ENCODE measurements at regions not wholly inside any gene's neighbourhood (a gene's known extent, or its start where the extent isn't known, plus 50 kb on each side); places are given as distances from the start of the nearest gene placed in this dataset.

GRCh38 chr5:22988937-22989336 lies 135.8 kb upstream of the CDH12 start:
- TF ChIP-seq, protein P1, sequence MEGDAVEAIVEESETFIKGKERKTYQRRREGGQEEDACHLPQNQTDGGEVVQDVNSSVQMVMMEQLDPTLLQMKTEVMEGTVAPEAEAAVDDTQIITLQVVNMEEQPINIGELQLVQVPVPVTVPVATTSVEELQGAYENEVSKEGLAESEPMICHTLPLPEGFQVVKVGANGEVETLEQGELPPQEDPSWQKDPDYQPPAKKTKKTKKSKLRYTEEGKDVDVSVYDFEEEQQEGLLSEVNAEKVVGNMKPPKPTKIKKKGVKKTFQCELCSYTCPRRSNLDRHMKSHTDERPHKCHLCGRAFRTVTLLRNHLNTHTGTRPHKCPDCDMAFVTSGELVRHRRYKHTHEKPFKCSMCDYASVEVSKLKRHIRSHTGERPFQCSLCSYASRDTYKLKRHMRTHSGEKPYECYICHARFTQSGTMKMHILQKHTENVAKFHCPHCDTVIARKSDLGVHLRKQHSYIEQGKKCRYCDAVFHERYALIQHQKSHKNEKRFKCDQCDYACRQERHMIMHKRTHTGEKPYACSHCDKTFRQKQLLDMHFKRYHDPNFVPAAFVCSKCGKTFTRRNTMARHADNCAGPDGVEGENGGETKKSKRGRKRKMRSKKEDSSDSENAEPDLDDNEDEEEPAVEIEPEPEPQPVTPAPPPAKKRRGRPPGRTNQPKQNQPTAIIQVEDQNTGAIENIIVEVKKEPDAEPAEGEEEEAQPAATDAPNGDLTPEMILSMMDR (conservative IDR thresholded peaks at IDR 0.05; ENCODE audit: control insufficient read depth, insufficient read depth, low read depth, low read length), result no peak
- H3K4me3 ChIP-seq (ENCODE audit: control insufficient read depth, low read depth, low read length), result no peak overlapping the region
- DNase-seq (ENCODE audit: low read depth), result no peak

DNA sequence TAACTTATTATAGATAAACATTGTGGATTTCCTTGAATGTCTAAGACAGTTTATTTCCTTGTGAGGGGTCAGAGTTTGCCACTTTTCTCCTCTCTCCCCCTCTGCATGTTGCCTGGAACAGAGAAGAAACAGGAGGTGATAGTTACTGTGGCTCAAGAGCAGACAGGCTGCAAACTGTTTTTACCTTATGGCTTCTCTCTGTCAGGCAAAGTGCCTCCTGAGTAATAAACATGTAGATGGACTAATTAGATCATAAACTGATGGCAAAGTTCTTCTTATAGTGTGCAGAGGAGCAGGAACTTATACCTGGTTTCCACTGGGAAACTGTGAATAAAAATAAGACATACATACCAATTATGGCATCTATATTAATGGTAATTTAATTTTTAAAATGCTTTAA lies 133.1 kb upstream of the CDH12 start:
- TF ChIP-seq, protein P1 (conservative IDR thresholded peaks at IDR 0.05; ENCODE audit: control insufficient read depth, insufficient read depth, low read depth, low read length), result no peak
- no peak for DNase-seq (ENCODE audit: low read depth)
- H3K4me3 ChIP-seq (ENCODE audit: control insufficient read depth, low read depth, low read length), result no peak overlapping the region

GRCh38 chr5:22985446-22985845 lies 132.3 kb upstream of the CDH12 start:
- TF ChIP-seq, protein P1 (conservative IDR thresholded peaks at IDR 0.05; ENCODE audit: control insufficient read depth, insufficient read depth, low read depth, low read length), result no peak
- DNase-seq (ENCODE audit: low read depth), result no peak

DNA sequence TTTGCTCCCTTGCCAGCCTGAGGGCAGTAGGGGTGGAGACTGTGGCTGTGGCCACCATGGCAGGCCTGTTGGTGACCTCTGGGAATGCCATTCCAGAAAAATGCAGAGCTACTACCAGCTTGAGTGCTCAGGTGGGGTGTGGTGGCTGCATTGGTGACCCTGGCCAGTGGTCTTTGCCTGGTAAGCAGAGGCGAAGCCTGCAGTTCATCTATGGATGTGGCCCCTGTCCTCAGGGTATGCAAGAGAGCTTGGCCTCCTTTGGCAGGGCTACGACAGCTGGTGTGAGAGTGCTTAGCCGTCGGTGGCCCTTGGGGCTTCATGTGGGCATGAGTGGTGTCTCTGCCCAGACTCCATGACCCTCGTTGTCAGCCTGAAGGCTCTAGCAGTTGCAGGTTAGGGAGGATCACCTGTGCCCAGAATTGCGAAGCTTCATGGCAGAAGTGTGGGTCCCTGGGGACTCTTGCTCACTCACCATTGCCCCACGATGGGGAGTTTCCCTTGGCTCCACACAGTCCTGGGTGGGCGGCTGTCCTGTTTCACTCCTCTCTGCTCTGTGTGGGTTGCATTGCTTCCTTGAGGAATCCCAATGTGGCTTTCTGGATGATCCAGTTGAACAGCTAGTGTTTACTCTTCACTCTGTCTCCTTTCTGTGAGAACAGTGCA lies 117.9 kb upstream of the CDH12 start:
- TF ChIP-seq, protein P1 (conservative IDR thresholded peaks at IDR 0.05; ENCODE audit: control insufficient read depth, insufficient read depth, low read depth, low read length), result no peak
- DNase-seq (ENCODE audit: low read depth), result no peak
- no peak overlapping the region for H3K4me3 ChIP-seq (ENCODE audit: control insufficient read depth, low read depth, low read length)

More at GRCh38 chr5:22985446-22985845, 132.3 kb upstream of the CDH12 start:
- no peak overlapping the region for H3K4me3 ChIP-seq (ENCODE audit: control insufficient read depth, low read depth, low read length)

DNA sequence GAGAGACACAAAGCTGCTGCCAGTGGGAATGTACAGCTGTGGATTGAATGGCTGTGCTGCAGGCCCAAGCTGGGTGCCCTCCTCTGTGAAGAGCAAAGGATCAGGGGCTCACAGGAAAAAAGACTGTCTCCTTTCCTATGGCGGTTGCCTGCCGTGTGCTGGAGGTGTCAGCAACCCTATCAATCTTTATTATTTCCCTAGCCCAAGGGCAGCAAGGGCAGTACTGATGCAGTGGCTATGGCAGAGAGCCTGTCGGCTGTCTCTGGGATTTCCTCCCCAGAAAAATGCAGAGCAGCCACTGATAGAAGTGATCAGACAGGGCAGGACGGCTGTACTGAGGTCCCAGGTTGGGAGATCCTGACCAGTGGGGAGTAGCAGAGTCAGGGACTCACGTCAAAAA lies 117.3 kb upstream of the CDH12 start:
- DNase-seq (ENCODE audit: low read depth), result no peak
- no peak overlapping the region for H3K4me3 ChIP-seq (ENCODE audit: control insufficient read depth, low read depth, low read length)
- TF ChIP-seq, protein P1 (conservative IDR thresholded peaks at IDR 0.05; ENCODE audit: control insufficient read depth, insufficient read depth, low read depth, low read length), result no peak

DNA sequence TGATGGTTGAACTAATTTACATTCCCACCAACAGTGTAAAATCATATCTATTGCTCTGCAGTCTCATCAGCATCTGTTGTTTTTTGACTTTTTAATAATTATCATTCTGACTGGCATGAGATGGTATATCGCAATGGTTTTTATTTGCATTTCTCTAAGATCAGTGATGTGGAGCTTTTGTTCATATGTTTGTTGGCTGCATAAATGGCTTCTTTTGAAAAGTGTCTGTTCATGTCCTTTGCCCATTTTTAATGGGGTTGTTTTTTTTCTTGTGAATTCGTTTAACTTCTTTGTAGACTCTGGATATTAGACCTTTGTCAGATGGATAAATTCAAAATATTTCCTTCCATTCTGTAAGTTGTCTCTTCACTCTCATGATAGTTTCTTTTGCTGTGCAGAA lies 115.2 kb upstream of the CDH12 start:
- no peak overlapping the region for H3K4me3 ChIP-seq (ENCODE audit: control insufficient read depth, low read depth, low read length)
- TF ChIP-seq, protein P1 (conservative IDR thresholded peaks at IDR 0.05; ENCODE audit: control insufficient read depth, insufficient read depth, low read depth, low read length), result no peak
- no peak for DNase-seq (ENCODE audit: low read depth)

GRCh38 chr5:22965960-22966359 lies 112.8 kb upstream of the CDH12 start:
- DNase-seq (ENCODE audit: low read depth), result no peak
- TF ChIP-seq, protein P1 (conservative IDR thresholded peaks at IDR 0.05; ENCODE audit: control insufficient read depth, insufficient read depth, low read depth, low read length), result no peak
- no peak overlapping the region for H3K4me3 ChIP-seq (ENCODE audit: control insufficient read depth, low read depth, low read length)
